ENCODE measurements at regions not wholly inside any gene's neighbourhood (a gene's known extent, or its start where the extent isn't known, plus 50 kb on each side); places are given as distances from the start of the nearest gene placed in this dataset.

- no peak for DNase-seq
Measured at GRCh38 chr13:22569811-22570210, 611.0 kb upstream of the SGCG start.

GRCh38 chr13:22589880-22590279, 590.9 kb upstream of the SGCG start:
- no peak for DNase-seq

- no peak for DNase-seq
Measured at GRCh38 chr13:22592515-22592914, 588.3 kb upstream of the SGCG start.

- DNase-seq: peak; percentile 64
Measured at GRCh38 chr13:22594041-22594440, 586.7 kb upstream of the SGCG start.

GRCh38 chr13:22596171-22596863, 584.5 kb upstream of the SGCG start:
- DNase-seq: peak in 1 of 2 experiments; percentile 3

- DNase-seq: no peak
Measured at GRCh38 chr13:22599156-22599555, 581.6 kb upstream of the SGCG start.

GRCh38 chr13:22618002-22618401, 562.8 kb upstream of the SGCG start:
- no peak for DNase-seq

GRCh38 chr13:22625691-22626090, 555.1 kb upstream of the SGCG start:
- DNase-seq: no peak

- DNase-seq: no peak
Measured at GRCh38 chr13:22629374-22629773, 551.4 kb upstream of the SGCG start.

GRCh38 chr13:22642088-22642487, 538.7 kb upstream of the SGCG start:
- DNase-seq: no peak

- DNase-seq: no peak
Measured at GRCh38 chr13:22644941-22645340, 535.8 kb upstream of the SGCG start.

- DNase-seq: no peak
Measured at GRCh38 chr13:22647156-22647850, 533.5 kb upstream of the SGCG start.

- DNase-seq: no peak
Measured at GRCh38 chr13:22648320-22648801, 532.4 kb upstream of the SGCG start.

GRCh38 chr13:22652796-22653195, 528.0 kb upstream of the SGCG start:
- no peak for DNase-seq

GRCh38 chr13:22653866-22654265, 526.9 kb upstream of the SGCG start:
- DNase-seq: no peak

GRCh38 chr13:22655106-22655852, 525.5 kb upstream of the SGCG start:
- no peak for DNase-seq

GRCh38 chr13:22662771-22663170, 518.0 kb upstream of the SGCG start:
- no peak for DNase-seq

- DNase-seq: no peak
Measured at GRCh38 chr13:22665506-22665905, 515.3 kb upstream of the SGCG start.

- DNase-seq: no peak
Measured at GRCh38 chr13:22690756-22691155, 490.0 kb upstream of the SGCG start.

- no peak for DNase-seq
Measured at GRCh38 chr13:22693691-22694090, 487.1 kb upstream of the SGCG start.

- DNase-seq: no peak
Measured at GRCh38 chr13:22696433-22696832, 484.3 kb upstream of the SGCG start.

- DNase-seq: no peak
Measured at GRCh38 chr13:22698467-22698866, 482.3 kb upstream of the SGCG start.

- no peak for DNase-seq
Measured at GRCh38 chr13:22700246-22700887, 480.4 kb upstream of the SGCG start.
